Activated CD4-positive, alpha-beta T cell treated with anti-CD3 and anti-CD28 coated beads, Interleukin-2, amount 10 ng/mL, durations not matched to agents 24 days and 14 days (primary cell): ENCODE measurements at regions not wholly inside any gene's neighbourhood (a gene's known extent, or its start where the extent isn't known, plus 50 kb on each side); places are given as distances from the start of the nearest gene placed in this dataset.
A peak's percentile ranks its signal among the peaks of the same experiment; 100 is the strongest.
"Not testable (repeated sequence)": the region's sequence is repeated elsewhere in the genome, so short reads cannot be mapped to it uniquely, and the experiment has no call there.

ENCODE experiments used
- DNase-seq: peaks from one replicate; pipeline ENCODE4 v3.0.0; 2022
- H3K27ac Mint-ChIP-seq: one replicate; pipeline ENCODE4 v1.8.0; 2022; ENCODE audit warnings: mild to moderate bottlenecking, mixed read lengths
- H3K27me3 Mint-ChIP-seq: one replicate; pipeline ENCODE4 v1.8.0; 2022; ENCODE audit warnings: mixed read lengths
- H3K36me3 Mint-ChIP-seq: one replicate; pipeline ENCODE4 v1.8.0; 2022; ENCODE audit warnings: low read depth, mild to moderate bottlenecking, mixed read lengths
- H3K4me1 Mint-ChIP-seq: one replicate; pipeline ENCODE4 v1.8.0; 2021; ENCODE audit warnings: mixed read lengths
- H3K4me3 Mint-ChIP-seq: one replicate; pipeline ENCODE4 v1.8.0; 2022; ENCODE audit warnings: mild to moderate bottlenecking, moderate library complexity, mixed read lengths
- H3K9me3 Mint-ChIP-seq: one replicate; pipeline ENCODE4 v1.8.0; 2021; ENCODE audit warnings: mixed read lengths
- intact Hi-C: fragments of 100-400 bp; cut with micrococcal nuclease; formaldehyde crosslinking; loops from one replicate; pipeline ENCODE4 v1.15.1; 2023

GRCh38 chr15:70584838-70585706 is 178.3 kb downstream of the UACA start:
- Mint-ChIP-seq H3K4me3 (peak overlapping the region; percentile 61), H3K9me3 (no peaks in the 10 kb centered on the region), H3K4me1 (peaks cover 12% of the 10 kb centered on the region), H3K27me3 (peaks cover 34% of the 10 kb centered on the region), H3K27ac (no peak overlapping the region), H3K36me3 (no peaks in the 10 kb centered on the region)
- DNase-seq: peak; percentile 73
- intact Hi-C loops: no loop called here

GRCh38 chr15:70584441-70584837 is 178.9 kb downstream of the UACA start:
- Mint-ChIP-seq H3K4me3 (no peak overlapping the region), H3K36me3 (no peaks in the 10 kb centered on the region)
- intact Hi-C loops: no loop called here

GRCh38 chr15:70583006-70583405 is 180.4 kb downstream of the UACA start:
- Mint-ChIP-seq H3K27me3 (peaks cover 37% of the 10 kb centered on the region), H3K36me3 (no peaks in the 10 kb centered on the region), H3K9me3 (no peaks in the 10 kb centered on the region), H3K4me3 (no peak overlapping the region), H3K4me1 (peaks cover 3% of the 10 kb centered on the region), H3K27ac (no peak overlapping the region)
- no peak for DNase-seq
- intact Hi-C loops: no loop called here

More at GRCh38 chr15:70584441-70584837, 178.9 kb downstream of the UACA start:
- no peaks in the 10 kb centered on the region for H3K9me3 Mint-ChIP-seq
- DNase-seq: no peak
- H3K4me1 Mint-ChIP-seq: peaks cover 12% of the 10 kb centered on the region
- peaks cover 40% of the 10 kb centered on the region for H3K27me3 Mint-ChIP-seq
- no peak overlapping the region for H3K27ac Mint-ChIP-seq

- peaks cover 32% of the 10 kb centered on the region for H3K27me3 Mint-ChIP-seq
- intact Hi-C loops: no loop called here
Observed at GRCh38 chr15:70582143-70582945, 181.0 kb downstream of the UACA start.

GRCh38 chr15:70580958-70581357 is 182.4 kb downstream of the UACA start:
- Mint-ChIP-seq H3K4me1 (peaks cover 3% of the 10 kb centered on the region), H3K27ac (no peak overlapping the region), H3K9me3 (no peaks in the 10 kb centered on the region), H3K4me3 (no peak overlapping the region), H3K36me3 (no peaks in the 10 kb centered on the region), H3K27me3 (peaks cover 30% of the 10 kb centered on the region)
- intact Hi-C loops: no loop called here
- no peak for DNase-seq

More at GRCh38 chr15:70582143-70582945, 181.0 kb downstream of the UACA start:
- H3K4me3 Mint-ChIP-seq: no peak overlapping the region
- no peak for DNase-seq
- H3K36me3 Mint-ChIP-seq: no peaks in the 10 kb centered on the region
- peaks cover 3% of the 10 kb centered on the region for H3K4me1 Mint-ChIP-seq
- H3K27ac Mint-ChIP-seq: no peak overlapping the region
- no peaks in the 10 kb centered on the region for H3K9me3 Mint-ChIP-seq

- no peak for DNase-seq
Observed at GRCh38 chr15:70580286-70580685, 183.1 kb downstream of the UACA start.

GRCh38 chr15:70579766-70580165 is 183.6 kb downstream of the UACA start:
- intact Hi-C loops: no loop called here
- Mint-ChIP-seq H3K4me1 (peaks cover 3% of the 10 kb centered on the region), H3K36me3 (no peaks in the 10 kb centered on the region), H3K9me3 (no peaks in the 10 kb centered on the region), H3K27ac (no peak overlapping the region), H3K27me3 (peaks cover 30% of the 10 kb centered on the region), H3K4me3 (no peak overlapping the region)
- DNase-seq: no peak

More at GRCh38 chr15:70580286-70580685, 183.1 kb downstream of the UACA start:
- Mint-ChIP-seq H3K4me1 (peaks cover 3% of the 10 kb centered on the region), H3K36me3 (no peaks in the 10 kb centered on the region), H3K4me3 (no peak overlapping the region), H3K27me3 (peaks cover 29% of the 10 kb centered on the region), H3K27ac (no peak overlapping the region), H3K9me3 (no peaks in the 10 kb centered on the region)
- intact Hi-C loops: no loop called here

- no peak for DNase-seq
- Mint-ChIP-seq H3K27me3 (peaks cover 27% of the 10 kb centered on the region), H3K27ac (no peak overlapping the region), H3K4me1 (peaks cover 5% of the 10 kb centered on the region), H3K9me3 (peaks cover 5% of the 10 kb centered on the region), H3K36me3 (no peaks in the 10 kb centered on the region), H3K4me3 (no peak overlapping the region)
- intact Hi-C loops: no loop called here
Observed at GRCh38 chr15:70578196-70578595, 185.2 kb downstream of the UACA start.

- H3K36me3 Mint-ChIP-seq: no peaks in the 10 kb centered on the region
- DNase-seq: no peak
- intact Hi-C loops: no loop called here
- peaks cover 5% of the 10 kb centered on the region for H3K9me3 Mint-ChIP-seq
- H3K27me3 Mint-ChIP-seq: peaks cover 32% of the 10 kb centered on the region
- no peak overlapping the region for H3K4me3 Mint-ChIP-seq
- no peak overlapping the region for H3K27ac Mint-ChIP-seq
- H3K4me1 Mint-ChIP-seq: peaks cover 5% of the 10 kb centered on the region
Observed at GRCh38 chr15:70576696-70577095, 186.7 kb downstream of the UACA start.

GRCh38 chr15:70576276-70576675 is 187.1 kb downstream of the UACA start:
- H3K27ac Mint-ChIP-seq: no peak overlapping the region
- H3K36me3 Mint-ChIP-seq: no peaks in the 10 kb centered on the region
- peaks cover 5% of the 10 kb centered on the region for H3K4me1 Mint-ChIP-seq
- H3K4me3 Mint-ChIP-seq: no peak overlapping the region
- intact Hi-C loops: no loop called here
- DNase-seq: no peak
- peaks cover 5% of the 10 kb centered on the region for H3K9me3 Mint-ChIP-seq
- peaks cover 33% of the 10 kb centered on the region for H3K27me3 Mint-ChIP-seq

- Mint-ChIP-seq H3K9me3 (peaks cover 5% of the 10 kb centered on the region), H3K4me1 (peaks cover 5% of the 10 kb centered on the region), H3K27me3 (peaks cover 33% of the 10 kb centered on the region), H3K27ac (no peak overlapping the region), H3K4me3 (no peak overlapping the region), H3K36me3 (no peaks in the 10 kb centered on the region)
- intact Hi-C loops: no loop called here
- DNase-seq: no peak
Observed at GRCh38 chr15:70575231-70576226, 187.8 kb downstream of the UACA start.

- intact Hi-C loops, DNase-seq, H3K4me3 Mint-ChIP-seq, H3K9me3 Mint-ChIP-seq, H3K36me3 Mint-ChIP-seq, H3K27ac Mint-ChIP-seq: not testable (repeated sequence)
- peaks cover 11% of the 10 kb centered on the region for H3K4me1 Mint-ChIP-seq
- H3K27me3 Mint-ChIP-seq: peaks cover 28% of the 10 kb centered on the region
Observed at GRCh38 chr15:70574325-70574724, 189.0 kb downstream of the UACA start.

GRCh38 chr15:70573121-70573850 is 190.1 kb downstream of the UACA start:
- peaks cover 5% of the 10 kb centered on the region for H3K9me3 Mint-ChIP-seq
- peaks cover 11% of the 10 kb centered on the region for H3K4me1 Mint-ChIP-seq
- no peak overlapping the region for H3K4me3 Mint-ChIP-seq
- H3K27ac Mint-ChIP-seq: no peak overlapping the region
- H3K36me3 Mint-ChIP-seq: no peaks in the 10 kb centered on the region
- intact Hi-C loops: no loop called here
- DNase-seq: no peak
- H3K27me3 Mint-ChIP-seq: peaks cover 29% of the 10 kb centered on the region
